ENCODE measurements at regions not wholly inside any gene's neighbourhood (a gene's known extent, or its start where the extent isn't known, plus 50 kb on each side); places are given as distances from the start of the nearest gene placed in this dataset.

DNA sequence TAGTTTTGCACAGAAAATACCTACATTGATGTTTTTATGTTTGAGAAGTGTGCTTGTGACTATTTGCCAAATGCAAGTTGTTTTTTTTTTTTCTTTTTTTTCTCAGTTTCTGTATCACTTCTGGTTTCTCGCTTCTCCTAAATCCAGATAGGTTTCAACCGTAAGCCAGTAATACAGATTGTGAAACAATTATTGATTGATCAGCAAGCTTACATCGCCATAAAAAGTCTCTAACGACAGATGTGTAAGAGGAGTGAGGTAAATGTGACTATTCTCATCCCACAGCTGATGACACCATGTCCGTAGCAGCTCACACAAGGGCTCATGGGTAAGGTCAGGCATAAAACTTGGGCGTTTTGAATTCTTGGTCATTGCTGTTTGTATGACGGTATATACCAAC lies 202.8 kb upstream of the AKR1E2 start:
- Mint-ChIP-seq H3K36me3 (peaks cover 0 to 7% (median 0%) of the 10 kb centered on the region in 5 donors), H3K27ac (no peak overlapping the region), H3K9me3 (peaks cover 0 to 15% (median 4%) of the 10 kb centered on the region in 11 donors), H3K4me1 (no peaks in the 10 kb centered on the region), H3K27me3 (peaks cover 0 to 28% (median 18%) of the 10 kb centered on the region in 5 donors), H3K4me3 (no peak overlapping the region)
- no peak for ATAC-seq
- POLR2A ChIA-PET = no interaction called here
- H3K36me3 ChIP-seq (ENCODE audit: control insufficient read depth in 2 of 3, insufficient read depth in 3 of 3, low read length in 3 of 3) = no peaks in the 10 kb centered on the region
- no peaks in the 10 kb centered on the region for H3K9me3 ChIP-seq (ENCODE audit: control insufficient read depth in 2 of 3, low read length in 3 of 3)
- no peak overlapping the region for H3K4me3 ChIP-seq (ENCODE audit: low read length)
- intact Hi-C loops (cut with micrococcal nuclease) = no loop called here
- H3K27ac ChIP-seq (ENCODE audit: low read depth, low read length) = no peak overlapping the region
- no peaks in the 10 kb centered on the region for H3K4me1 ChIP-seq (ENCODE audit: control insufficient read depth in 2 of 2, insufficient read depth in 2 of 2, low read length in 2 of 2)
- CTCF ChIA-PET = no interaction called here
- no peak for DNase-seq
- H3K27me3 ChIP-seq (ENCODE audit: control insufficient read depth in 2 of 2, insufficient read depth in 2 of 2, low read length in 2 of 2) = no peaks in the 10 kb centered on the region

DNA sequence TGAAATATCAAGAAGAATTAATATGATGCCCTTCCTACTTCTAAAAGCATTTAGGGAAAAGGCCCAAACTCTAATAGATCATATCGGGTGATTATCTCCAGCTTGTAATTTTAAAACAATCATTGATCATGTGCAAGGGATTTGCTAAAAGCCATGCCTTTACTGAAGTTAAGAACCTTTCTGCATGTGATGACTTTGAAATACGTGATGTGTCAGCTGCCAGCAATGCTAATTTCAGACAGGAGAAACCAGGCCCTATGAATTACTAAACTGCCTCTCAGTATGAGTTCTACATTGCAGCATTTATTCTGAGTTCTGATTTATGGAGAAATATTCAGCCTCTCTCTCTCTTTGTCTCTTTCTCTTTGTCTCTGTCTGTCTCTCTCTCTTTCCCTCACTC lies 203.6 kb upstream of the AKR1E2 start:
- CTCF ChIA-PET = no interaction called here
- H3K9me3 Mint-ChIP-seq = peaks cover 0 to 10% (median 5%) of the 10 kb centered on the region in 11 donors

GRCh38 chr10:4617589-4617988 lies 208.4 kb upstream of the AKR1E2 start:
- H3K4me3 Mint-ChIP-seq = no peak overlapping the region
- no peak overlapping the region for H3K27ac Mint-ChIP-seq
- ATAC-seq = no peak
- no peak overlapping the region for H3K27ac ChIP-seq (ENCODE audit: low read depth, low read length)
- H3K4me1 ChIP-seq (ENCODE audit: control insufficient read depth in 2 of 2, insufficient read depth in 2 of 2, low read length in 2 of 2) = no peaks in the 10 kb centered on the region
- ChIA-PET POLR2A (no interaction called here), CTCF (no interaction called here)
- no peaks in the 10 kb centered on the region for H3K4me1 Mint-ChIP-seq
- no peak for DNase-seq
- H3K9me3 Mint-ChIP-seq = peaks cover 2 to 33% (median 15%) of the 10 kb centered on the region in 11 donors
- peaks cover 16 to 40% (median 24%) of the 10 kb centered on the region in 5 donors for H3K27me3 Mint-ChIP-seq
- no peaks in the 10 kb centered on the region for H3K36me3 ChIP-seq (ENCODE audit: control insufficient read depth in 2 of 3, insufficient read depth in 3 of 3, low read length in 3 of 3)
- H3K4me3 ChIP-seq (ENCODE audit: low read length) = no peak overlapping the region
- intact Hi-C loops (cut with micrococcal nuclease) = no loop called here
- peaks cover 0 to 7% (median 0%) of the 10 kb centered on the region in 5 donors for H3K36me3 Mint-ChIP-seq
- H3K27me3 ChIP-seq (ENCODE audit: control insufficient read depth in 2 of 2, insufficient read depth in 2 of 2, low read length in 2 of 2) = peaks cover 0 to 3% of the 10 kb centered on the region in 2 donors
- H3K9me3 ChIP-seq (ENCODE audit: control insufficient read depth in 2 of 3, low read length in 3 of 3) = peaks cover 0 to 3% (median 0%) of the 10 kb centered on the region in 3 experiments

More for the DNA sequence above, 203.6 kb upstream of the AKR1E2 start:
- no peaks in the 10 kb centered on the region for H3K4me1 ChIP-seq (ENCODE audit: control insufficient read depth in 2 of 2, insufficient read depth in 2 of 2, low read length in 2 of 2)
- ATAC-seq (no peak), DNase-seq (no peak)
- Mint-ChIP-seq H3K4me1 (no peaks in the 10 kb centered on the region), H3K4me3 (no peak overlapping the region), H3K36me3 (peaks cover 0 to 7% (median 0%) of the 10 kb centered on the region in 5 donors), H3K27ac (no peak overlapping the region), H3K27me3 (peaks cover 4 to 35% (median 25%) of the 10 kb centered on the region in 5 donors)
- intact Hi-C loops (cut with micrococcal nuclease) = no loop called here
- POLR2A ChIA-PET = no interaction called here
- H3K27ac ChIP-seq (ENCODE audit: low read depth, low read length) = no peak overlapping the region
- no peaks in the 10 kb centered on the region for H3K36me3 ChIP-seq (ENCODE audit: control insufficient read depth in 2 of 3, insufficient read depth in 3 of 3, low read length in 3 of 3)
- no peaks in the 10 kb centered on the region for H3K9me3 ChIP-seq (ENCODE audit: control insufficient read depth in 2 of 3, low read length in 3 of 3)
- H3K27me3 ChIP-seq (ENCODE audit: control insufficient read depth in 2 of 2, insufficient read depth in 2 of 2, low read length in 2 of 2) = no peaks in the 10 kb centered on the region
- H3K4me3 ChIP-seq (ENCODE audit: low read length) = no peak overlapping the region

DNA sequence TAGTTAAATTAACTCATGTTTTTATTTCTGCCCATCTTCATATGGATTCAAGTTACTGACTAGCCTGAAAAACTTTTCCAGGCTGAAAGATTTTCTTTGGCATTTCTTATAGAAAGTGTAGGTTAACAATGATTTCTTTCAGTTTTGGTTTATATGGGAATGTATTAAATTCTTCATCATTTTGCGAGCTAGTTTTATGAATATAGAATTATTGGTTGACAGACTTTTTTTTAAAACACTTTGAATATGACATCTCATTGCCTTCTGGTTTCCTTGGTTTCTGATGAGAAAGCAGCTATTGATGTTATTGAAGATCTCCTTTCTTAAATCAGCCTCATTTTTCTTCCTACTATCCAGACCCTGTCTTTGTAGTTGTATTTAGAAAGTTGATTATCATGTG lies 211.0 kb upstream of the AKR1E2 start:
- Mint-ChIP-seq H3K4me1 (no peaks in the 10 kb centered on the region), H3K36me3 (peaks cover 0 to 7% (median 0%) of the 10 kb centered on the region in 5 donors), H3K27ac (no peak overlapping the region), H3K9me3 (peaks cover 2 to 33% (median 15%) of the 10 kb centered on the region in 11 donors), H3K4me3 (no peak overlapping the region), H3K27me3 (peaks cover 16 to 34% (median 20%) of the 10 kb centered on the region in 5 donors)
- DNase-seq (no peak), ATAC-seq (no peak)
- CTCF ChIA-PET = no interaction called here
- POLR2A ChIA-PET = no interaction called here
- Histone ChIP-seq H3K27ac (ENCODE audit: low read depth, low read length) (no peak overlapping the region), H3K36me3 (ENCODE audit: control insufficient read depth in 2 of 3, insufficient read depth in 3 of 3, low read length in 3 of 3) (no peaks in the 10 kb centered on the region), H3K4me1 (ENCODE audit: control insufficient read depth in 2 of 2, insufficient read depth in 2 of 2, low read length in 2 of 2) (no peaks in the 10 kb centered on the region), H3K9me3 (ENCODE audit: control insufficient read depth in 2 of 3, low read length in 3 of 3) (peaks cover 0 to 3% (median 0%) of the 10 kb centered on the region in 3 experiments), H3K4me3 (ENCODE audit: low read length) (no peak overlapping the region), H3K27me3 (ENCODE audit: control insufficient read depth in 2 of 2, insufficient read depth in 2 of 2, low read length in 2 of 2) (peaks cover 0 to 3% of the 10 kb centered on the region in 2 donors)
- intact Hi-C loops (cut with micrococcal nuclease) = no loop called here

- CTCF ChIA-PET = interaction anchor here (0.6 kb wide), 1 partner anchor 9 kb away, joined by 3 read pairs; no protein-coding TSS in a partner anchor
- H3K4me1 ChIP-seq (ENCODE audit: control insufficient read depth in 2 of 2, insufficient read depth in 2 of 2, low read length in 2 of 2) = no peaks in the 10 kb centered on the region
Observed at GRCh38 chr10:4609251-4609650, 216.8 kb upstream of the AKR1E2 start.

GRCh38 chr10:4607681-4608080 lies 218.3 kb upstream of the AKR1E2 start:
- POLR2A ChIA-PET = no interaction called here
- ATAC-seq (no peak), DNase-seq (no peak)
- Histone ChIP-seq H3K27me3 (ENCODE audit: control insufficient read depth in 2 of 2, insufficient read depth in 2 of 2, low read length in 2 of 2) (no peaks in the 10 kb centered on the region), H3K4me3 (ENCODE audit: low read length) (no peak overlapping the region), H3K36me3 (ENCODE audit: control insufficient read depth in 2 of 3, insufficient read depth in 3 of 3, low read length in 3 of 3) (no peaks in the 10 kb centered on the region), H3K4me1 (ENCODE audit: control insufficient read depth in 2 of 2, insufficient read depth in 2 of 2, low read length in 2 of 2) (no peaks in the 10 kb centered on the region), H3K27ac (ENCODE audit: low read depth, low read length) (no peak overlapping the region), H3K9me3 (ENCODE audit: control insufficient read depth in 2 of 3, low read length in 3 of 3) (no peaks in the 10 kb centered on the region)
- intact Hi-C loops (cut with micrococcal nuclease) = no loop called here
- CTCF ChIA-PET = no interaction called here
- peaks cover 0 to 13% (median 0%) of the 10 kb centered on the region in 5 donors for H3K27me3 Mint-ChIP-seq
- no peak overlapping the region for H3K27ac Mint-ChIP-seq
- H3K4me1 Mint-ChIP-seq = no peaks in the 10 kb centered on the region
- no peak overlapping the region for H3K4me3 Mint-ChIP-seq
- H3K36me3 Mint-ChIP-seq = no peaks in the 10 kb centered on the region
- H3K9me3 Mint-ChIP-seq = no peaks in the 10 kb centered on the region

More at GRCh38 chr10:4609251-4609650, 216.8 kb upstream of the AKR1E2 start:
- Mint-ChIP-seq H3K27me3 (peaks cover 0 to 13% (median 7%) of the 10 kb centered on the region in 5 donors), H3K36me3 (no peaks in the 10 kb centered on the region), H3K9me3 (peaks cover 0 to 4% (median 0%) of the 10 kb centered on the region in 11 donors), H3K27ac (no peak overlapping the region), H3K4me1 (no peaks in the 10 kb centered on the region), H3K4me3 (no peak overlapping the region)
- no peak for DNase-seq
- no peaks in the 10 kb centered on the region for H3K9me3 ChIP-seq (ENCODE audit: control insufficient read depth in 2 of 3, low read length in 3 of 3)
- no peak for ATAC-seq
- POLR2A ChIA-PET = no interaction called here
- no peaks in the 10 kb centered on the region for H3K27me3 ChIP-seq (ENCODE audit: control insufficient read depth in 2 of 2, insufficient read depth in 2 of 2, low read length in 2 of 2)
- no peak overlapping the region for H3K27ac ChIP-seq (ENCODE audit: low read depth, low read length)
- no peaks in the 10 kb centered on the region for H3K36me3 ChIP-seq (ENCODE audit: control insufficient read depth in 2 of 3, insufficient read depth in 3 of 3, low read length in 3 of 3)
- intact Hi-C loops (cut with micrococcal nuclease) = no loop called here
- no peak overlapping the region for H3K4me3 ChIP-seq (ENCODE audit: low read length)

DNA sequence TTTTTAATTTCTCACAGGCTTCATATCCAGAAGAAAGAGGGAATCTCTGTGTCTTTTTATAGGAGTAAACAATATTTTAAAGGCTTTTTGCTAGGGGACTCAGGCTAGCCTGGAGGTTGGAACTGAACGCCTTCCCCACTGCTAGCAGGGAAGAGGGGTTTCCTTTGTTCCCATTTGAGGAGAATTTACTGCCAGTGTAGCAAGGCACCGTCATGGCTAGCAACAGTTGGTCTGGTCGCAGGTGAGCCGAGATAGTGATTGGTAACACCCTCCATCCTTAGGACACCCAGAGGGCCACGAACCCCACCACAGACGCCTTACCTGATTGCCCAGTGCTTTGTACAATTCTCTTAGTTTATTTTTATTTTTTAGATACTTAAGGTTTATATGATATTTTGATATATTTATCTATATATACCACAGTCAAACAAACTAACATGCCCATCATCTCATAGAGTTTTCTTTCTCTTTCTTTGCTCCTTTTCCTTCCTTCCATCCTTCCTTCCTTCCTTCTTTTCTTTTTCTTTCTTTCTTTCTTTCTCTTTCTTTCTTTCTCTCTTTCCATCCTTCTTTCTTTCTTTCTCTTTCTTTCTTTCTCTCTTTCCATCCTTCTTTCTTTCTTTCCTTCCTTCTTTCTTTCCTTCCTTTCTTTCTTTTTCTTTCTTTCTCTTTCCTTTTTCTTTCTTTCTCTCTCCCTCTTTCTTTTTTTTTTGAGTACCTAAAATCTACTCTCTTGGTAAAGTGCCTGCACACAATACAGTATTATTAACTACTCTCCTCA lies 219.0 kb upstream of the AKR1E2 start:
- H3K9me3 ChIP-seq (ENCODE audit: control insufficient read depth in 2 of 3, low read length in 3 of 3) = no peaks in the 10 kb centered on the region
- no peaks in the 10 kb centered on the region for H3K4me1 ChIP-seq (ENCODE audit: control insufficient read depth in 2 of 2, insufficient read depth in 2 of 2, low read length in 2 of 2)
- ChIA-PET CTCF (no interaction called here), POLR2A (no interaction called here)
- peaks cover 0 to 10% (median 0%) of the 10 kb centered on the region in 5 donors for H3K27me3 Mint-ChIP-seq
- H3K36me3 ChIP-seq (ENCODE audit: control insufficient read depth in 2 of 3, insufficient read depth in 3 of 3, low read length in 3 of 3) = no peaks in the 10 kb centered on the region
- no peaks in the 10 kb centered on the region for H3K4me1 Mint-ChIP-seq
- ATAC-seq (no peak), DNase-seq (no peak)
- H3K9me3 Mint-ChIP-seq = peaks cover 0 to 2% (median 0%) of the 10 kb centered on the region in 11 donors
- H3K4me3 ChIP-seq (ENCODE audit: low read length) = no peak overlapping the region
- intact Hi-C loops (cut with micrococcal nuclease) = no loop called here
- no peak overlapping the region for H3K4me3 Mint-ChIP-seq
- no peak overlapping the region for H3K27ac ChIP-seq (ENCODE audit: low read depth, low read length)
- H3K27me3 ChIP-seq (ENCODE audit: control insufficient read depth in 2 of 2, insufficient read depth in 2 of 2, low read length in 2 of 2) = no peaks in the 10 kb centered on the region
- H3K27ac Mint-ChIP-seq = no peak overlapping the region
- H3K36me3 Mint-ChIP-seq = no peaks in the 10 kb centered on the region

All from naive thymus-derived CD4-positive, alpha-beta T cell (primary cell).